ENCODE measurements at regions not wholly inside any gene's neighbourhood (a gene's known extent, or its start where the extent isn't known, plus 50 kb on each side); places are given as distances from the start of the nearest gene placed in this dataset.

DNA sequence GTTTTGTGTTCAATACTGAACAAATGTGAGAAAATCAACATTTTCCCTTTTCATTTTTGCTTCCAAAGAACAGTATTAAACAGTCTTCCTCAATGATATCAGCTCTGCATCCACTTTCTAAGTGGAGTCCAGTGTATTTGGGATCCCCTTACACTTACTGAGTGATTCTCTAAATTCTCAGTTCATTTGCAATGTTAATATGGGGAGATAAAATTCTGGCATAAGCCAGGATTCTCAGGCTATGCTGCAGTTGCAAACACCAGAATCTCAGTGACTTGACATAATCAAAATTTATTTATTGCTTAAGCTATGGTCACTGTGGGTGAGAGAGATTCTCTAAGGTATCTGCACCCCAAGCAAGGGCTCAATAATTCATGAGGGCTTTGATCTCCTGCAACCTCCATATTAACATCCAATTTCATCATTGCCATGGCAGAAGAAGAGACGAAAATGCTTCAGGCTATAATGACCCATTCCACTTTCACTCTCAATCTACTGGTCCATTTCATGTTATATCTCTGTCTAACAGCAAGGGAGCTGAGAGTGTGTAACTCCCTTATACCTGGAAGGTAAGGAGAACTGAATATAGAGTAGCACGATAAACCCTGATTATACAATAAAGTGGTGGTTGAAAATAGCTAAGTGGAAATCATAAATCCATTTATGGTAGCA lies 64.1 kb upstream of the CARD18 start:
- TF ChIP-seq POLR2AphosphoS5 (IDR thresholded peaks at IDR 0.05; ENCODE audit: low read depth, low read length) (no peak), POLR2A (IDR thresholded peaks at IDR 0.05; ENCODE audit: low read depth, low read length) (no peak)
